ENCODE measurements at regions not wholly inside any gene's neighbourhood (a gene's known extent, or its start where the extent isn't known, plus 50 kb on each side); places are given as distances from the start of the nearest gene placed in this dataset.

GRCh38 chr13:103277959-103278694 is 211.9 kb upstream of the SLC10A2 start:
- Histone ChIP-seq H3K9me3 (ENCODE audit: control insufficient read depth, insufficient read depth, low read depth, low read length) (no peaks in the 10 kb centered on the region), H3K4me1 (ENCODE audit: control insufficient read depth, insufficient read depth, low read length) (peaks cover 4% of the 10 kb centered on the region), H3K27ac (ENCODE audit: extremely low read depth, low read depth, low read length) (no peak overlapping the region), H3K4me3 (ENCODE audit: low read depth, low read length) (no peak overlapping the region), H3K36me3 (ENCODE audit: control insufficient read depth in 2 of 2, insufficient read depth in 1 of 2, low read length in 2 of 2) (no peaks in the 10 kb centered on the region)
- ChIA-PET POLR2A (no interaction called here), CTCF (no interaction called here)
- TF ChIP-seq ZBTB49 (tag by site-specific recombination; IDR thresholded peaks at IDR 0.05; ENCODE audit: low read depth) (no peak), ZNF423 (tag by site-specific recombination; IDR thresholded peaks at IDR 0.05) (no peak), ZNF214 (tag by site-specific recombination; IDR thresholded peaks at IDR 0.05; ENCODE audit: borderline replicate concordance) (no peak), PRDM1 (tag by site-specific recombination; IDR thresholded peaks at IDR 0.05) (no peak), GLI2 (tag by site-specific recombination; IDR thresholded peaks at IDR 0.05; ENCODE audit: borderline replicate concordance, low read depth) (no peak), ZNF510 (tag by site-specific recombination; IDR thresholded peaks at IDR 0.05; ENCODE audit: insufficient replicate concordance) (no peak), GLI4 (tag by site-specific recombination; IDR thresholded peaks at IDR 0.05) (no peak), KLF8 (tag by site-specific recombination; IDR thresholded peaks at IDR 0.05) (no peak), ZNF391 (tag by site-specific recombination; IDR thresholded peaks at IDR 0.05; ENCODE audit: borderline replicate concordance, low read depth) (no peak), OVOL3 (tag by site-specific recombination; IDR thresholded peaks at IDR 0.05) (no peak), KLF10 (tag by site-specific recombination; IDR thresholded peaks at IDR 0.05) (no peak), ZNF585B (tag by site-specific recombination; IDR thresholded peaks at IDR 0.05) (no peak), GLIS2 (tag by site-specific recombination; IDR thresholded peaks at IDR 0.05) (no peak), ZNF280D (tag by site-specific recombination; IDR thresholded peaks at IDR 0.05) (no peak), SCRT2 (tag by site-specific recombination; IDR thresholded peaks at IDR 0.05) (no peak), ZNF792 (tag by site-specific recombination; IDR thresholded peaks at IDR 0.05) (no peak)

GRCh38 chr13:103276775-103277498 is 210.7 kb upstream of the SLC10A2 start:
- Histone ChIP-seq H3K4me3 (ENCODE audit: low read depth, low read length) (no peak overlapping the region), H3K9me3 (ENCODE audit: control insufficient read depth, insufficient read depth, low read depth, low read length) (no peaks in the 10 kb centered on the region), H3K27ac (ENCODE audit: extremely low read depth, low read depth, low read length) (no peak overlapping the region), H3K4me1 (ENCODE audit: control insufficient read depth, insufficient read depth, low read length) (peaks cover 3% of the 10 kb centered on the region; the same call in 1 of the 2 replicates), H3K36me3 (ENCODE audit: control insufficient read depth in 2 of 2, insufficient read depth in 1 of 2, low read length in 2 of 2) (no peaks in the 10 kb centered on the region)
- ChIA-PET POLR2A (no interaction called here), CTCF (no interaction called here)
- TF ChIP-seq ZNF157 (tag by site-specific recombination; IDR thresholded peaks at IDR 0.05) (no peak), ZNF571 (tag by site-specific recombination; IDR thresholded peaks at IDR 0.05) (no peak), ZNF132 (tag by site-specific recombination; IDR thresholded peaks at IDR 0.05; ENCODE audit: borderline replicate concordance) (no peak), ZNF174 (tag by site-specific recombination; IDR thresholded peaks at IDR 0.05) (no peak), ZNF292 (tag by site-specific recombination; IDR thresholded peaks at IDR 0.05; ENCODE audit: borderline replicate concordance, low read depth) (no peak), ZXDB (tag by site-specific recombination; IDR thresholded peaks at IDR 0.05) (no peak), PBX3 (CRISPR knock-in tag; IDR thresholded peaks at IDR 0.05) (no peak), ZBTB6 (tag by site-specific recombination; IDR thresholded peaks at IDR 0.05) (no peak), GFI1B (tag by site-specific recombination; IDR thresholded peaks at IDR 0.05) (no peak)
